Fibroblast of lung (primary cell): ENCODE measurements at regions not wholly inside any gene's neighbourhood (a gene's known extent, or its start where the extent isn't known, plus 50 kb on each side); places are given as distances from the start of the nearest gene placed in this dataset.

Experiments
- DNase-seq, 2 donors: peaks; one replicate each; pipeline versions ENCODE4 v3.0.0 to v3.0.0-alpha.2; 2010; ENCODE audit warnings: low read depth in 2 of 2
- H2AFZ ChIP-seq: 2 replicates; pipeline ENCODE4 v1.5.1; 2012; ENCODE audit warnings: low read length, control low read depth, inconsistent platforms
- H3K27ac ChIP-seq: 2 replicates; pipeline ENCODE4 v1.5.1; 2011; ENCODE audit warnings: low read length, control low read depth; ENCODE audit not compliant: insufficient read depth
- H3K27me3 ChIP-seq: 2 replicates; pipeline ENCODE4 v1.5.1; 2011; ENCODE audit warnings: mild to moderate bottlenecking, low read length; ENCODE audit not compliant: control insufficient read depth, insufficient read depth
- H3K36me3 ChIP-seq: 2 replicates; pipeline ENCODE4 v1.5.1; 2011; ENCODE audit warnings: low read length; ENCODE audit not compliant: control insufficient read depth, insufficient read depth
- H3K4me1 ChIP-seq: 2 replicates; pipeline ENCODE4 v1.5.1; 2011; ENCODE audit warnings: low read length; ENCODE audit not compliant: control insufficient read depth, insufficient read depth; ENCODE audit errors: extremely low read depth
- H3K4me2 ChIP-seq: 2 replicates; pipeline ENCODE4 v1.5.1; 2011; ENCODE audit warnings: low read length, control low read depth; ENCODE audit not compliant: insufficient read depth; ENCODE audit errors: extremely low read depth
- H3K4me3 ChIP-seq, 4 experiments: fragments of 200-600 bp in 1 of 4; sonication (generic) in 1 of 4; replicated peaks in 1 of 4; 2 replicates each; pipeline ENCODE4 v1.5.1; 2011 to 2016; ENCODE audit warnings: low read length in 4 of 4, low read depth in 3 of 4, mild to moderate bottlenecking in 3 of 4, control low read depth in 2 of 4, inconsistent platforms in 1 of 4, mixed read lengths in 1 of 4; ENCODE audit not compliant: insufficient read depth in 1 of 4; ENCODE audit errors: control extremely low read depth in 1 of 4
- H3K79me2 ChIP-seq: 2 replicates; pipeline ENCODE4 v1.5.1; 2012; ENCODE audit warnings: mild to moderate bottlenecking, low read length, inconsistent platforms; ENCODE audit not compliant: control insufficient read depth, insufficient read depth
- H3K9ac ChIP-seq: 2 replicates; pipeline ENCODE4 v1.5.1; 2011; ENCODE audit warnings: mild to moderate bottlenecking, low read length, control low read depth; ENCODE audit not compliant: insufficient read depth
- H3K9me3 ChIP-seq: 2 replicates; pipeline ENCODE4 v1.5.1; 2012; ENCODE audit warnings: low read depth, low read length; ENCODE audit not compliant: control insufficient read depth, insufficient read depth
- H4K20me1 ChIP-seq: 2 replicates; pipeline ENCODE4 v1.5.1; 2011; ENCODE audit warnings: low read length; ENCODE audit not compliant: control insufficient read depth, insufficient read depth; ENCODE audit errors: extremely low read depth
- CTCF ChIP-seq, 2 donors: IDR thresholded peaks in 1 of 2; conservative IDR thresholded peaks in 1 of 2; 1 replicate in 1 of 2; 2 replicates in 1 of 2; pipeline ENCODE4 v1.5.1; 2011 to 2012; ENCODE audit warnings: low read length in 2 of 2, control low read depth in 1 of 2, inconsistent platforms in 1 of 2, low read depth in 1 of 2, mild to moderate bottlenecking in 1 of 2
- EZH2 ChIP-seq: IDR thresholded peaks from 2 replicates; pipeline ENCODE4 v1.5.1; 2012; ENCODE audit warnings: low read length, control low read depth, mild to moderate bottlenecking; ENCODE audit errors: missing control alignments

GRCh38 chr2:53516650-53517049 is 251.0 kb upstream of the CHAC2 start:
- Histone ChIP-seq H3K4me3 (no peak overlapping the region), H2AFZ (no peak overlapping the region), H3K9ac (no peak overlapping the region), H3K4me2 (no peak overlapping the region), H4K20me1 (no peaks in the 10 kb centered on the region), H3K27me3 (no peaks in the 10 kb centered on the region), H3K79me2 (no peaks in the 10 kb centered on the region), H3K36me3 (no peaks in the 10 kb centered on the region), H3K4me1 (no peaks in the 10 kb centered on the region), H3K27ac (no peak overlapping the region), H3K9me3 (no peaks in the 10 kb centered on the region)
- TF ChIP-seq CTCF (conservative IDR thresholded peaks at IDR 0.05 in 1 of 2, IDR thresholded peaks at IDR 0.05 in 1 of 2; ENCODE audit: low read depth in 1 of 2, low read length in 2 of 2) = no peak
- TF ChIP-seq EZH2 = no peak
- DNase-seq = no peak

- Histone ChIP-seq H3K9ac (no peak overlapping the region), H3K27me3 (no peaks in the 10 kb centered on the region), H3K4me2 (no peak overlapping the region), H3K4me3 (no peak overlapping the region), H3K27ac (no peak overlapping the region), H4K20me1 (no peaks in the 10 kb centered on the region), H3K4me1 (no peaks in the 10 kb centered on the region), H3K9me3 (no peaks in the 10 kb centered on the region), H3K36me3 (no peaks in the 10 kb centered on the region), H2AFZ (no peak overlapping the region), H3K79me2 (no peaks in the 10 kb centered on the region)
- TF ChIP-seq EZH2 = no peak
- DNase-seq = peak in 1 of 2 donors; percentile 13
These were observed 251.9 kb upstream of the CHAC2 start for GRCh38 chr2:53515435-53516332.

- TF ChIP-seq CTCF (conservative IDR thresholded peaks at IDR 0.05 in 1 of 2, IDR thresholded peaks at IDR 0.05 in 1 of 2; ENCODE audit: low read depth in 1 of 2, low read length in 2 of 2) = no peak
- TF ChIP-seq EZH2 = no peak
- Histone ChIP-seq H2AFZ (no peak overlapping the region), H3K36me3 (no peaks in the 10 kb centered on the region), H3K9ac (no peak overlapping the region), H3K79me2 (no peaks in the 10 kb centered on the region), H3K27me3 (no peaks in the 10 kb centered on the region), H4K20me1 (no peaks in the 10 kb centered on the region), H3K4me1 (no peaks in the 10 kb centered on the region), H3K4me2 (no peak overlapping the region), H3K27ac (no peak overlapping the region), H3K4me3 (no peak overlapping the region), H3K9me3 (no peaks in the 10 kb centered on the region)
- DNase-seq = no peak
These were observed 254.4 kb upstream of the CHAC2 start for GRCh38 chr2:53513167-53513666.
